ENCODE measurements at regions not wholly inside any gene's neighbourhood (a gene's known extent, or its start where the extent isn't known, plus 50 kb on each side); places are given as distances from the start of the nearest gene placed in this dataset.
"Not testable (repeated sequence)": the region's sequence is repeated elsewhere in the genome, so short reads cannot be mapped to it uniquely, and the experiment has no call there.

DNA sequence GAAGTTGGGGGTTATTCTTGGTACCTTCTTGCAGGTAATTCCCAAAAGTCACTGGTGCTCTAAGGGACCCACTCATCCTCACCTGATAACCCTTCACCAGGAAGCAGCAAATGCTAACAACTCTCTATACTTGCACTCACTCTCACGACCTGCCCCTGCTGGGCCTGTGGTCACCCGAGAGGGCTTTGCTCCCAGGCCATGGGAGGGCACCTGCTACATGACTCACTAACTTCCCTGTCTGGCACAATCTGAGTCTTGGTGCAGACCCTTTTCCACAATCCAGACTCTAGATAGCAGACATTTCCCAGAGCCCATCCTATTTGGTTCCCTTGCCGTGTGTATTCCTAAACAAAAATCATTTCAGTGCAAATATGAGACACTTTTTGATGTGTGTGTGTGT lies 403.8 kb upstream of the FAT1 start:
- Histone ChIP-seq H3K36me3 (replicated peaks) (no peaks in the 10 kb centered on the region), H3K4me1 (no peaks in the 10 kb centered on the region), H3K27me3 (ENCODE audit: low read depth) (no peaks in the 10 kb centered on the region), H3K4me3 (no peak overlapping the region), H3K9me3 (no peaks in the 10 kb centered on the region)
- no peak for DNase-seq (ENCODE audit: low spot score in 2 of 2)
- in situ Hi-C loops (cut with MboI; ENCODE audit: low sequenced_read_pairs): no loop called here

DNA sequence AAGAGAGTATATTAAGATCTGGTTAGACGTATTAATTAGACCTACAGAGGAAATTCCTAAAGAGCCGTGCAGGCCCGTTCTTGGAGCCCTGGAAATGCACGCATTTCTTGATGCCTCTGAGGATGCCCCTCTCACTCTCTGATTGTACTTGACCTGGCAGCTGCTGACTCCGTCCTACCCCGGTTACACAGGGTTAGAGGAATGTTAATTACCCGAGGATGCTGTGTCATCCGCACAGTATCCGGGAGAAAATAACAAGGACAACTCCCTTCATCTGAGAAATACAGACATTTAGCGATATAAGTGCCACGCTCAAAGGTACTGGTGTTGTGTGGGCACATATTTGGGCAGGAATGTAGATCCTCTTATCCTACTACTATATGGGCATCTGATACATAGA lies 404.6 kb upstream of the FAT1 start:
- H3K4me1 ChIP-seq: no peaks in the 10 kb centered on the region
- no peaks in the 10 kb centered on the region for H3K36me3 ChIP-seq (replicated peaks)
- in situ Hi-C loops (cut with MboI; ENCODE audit: low sequenced_read_pairs): no loop called here
- no peaks in the 10 kb centered on the region for H3K27me3 ChIP-seq (ENCODE audit: low read depth)
- no peaks in the 10 kb centered on the region for H3K9me3 ChIP-seq
- no peak overlapping the region for H3K4me3 ChIP-seq
- DNase-seq (ENCODE audit: low spot score in 2 of 2): no peak

DNA sequence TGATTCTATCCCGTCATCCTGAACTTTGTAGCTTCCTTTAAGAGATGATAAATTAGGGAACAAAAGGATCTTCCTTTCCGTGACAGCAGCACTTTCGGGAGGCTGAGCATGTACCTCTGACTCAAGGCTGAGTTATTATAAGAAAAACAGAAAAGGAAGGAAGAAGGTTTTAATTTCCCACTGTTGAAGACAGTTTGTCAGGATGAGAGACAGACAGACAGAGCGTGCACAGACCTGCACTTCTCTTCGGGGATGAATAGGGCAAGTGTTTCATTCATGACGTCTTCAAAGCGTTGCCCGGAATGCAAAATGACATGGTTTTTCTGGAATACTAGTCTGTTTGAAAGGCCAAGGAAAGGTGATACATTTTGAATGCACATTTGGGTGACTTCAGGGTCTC lies 405.3 kb upstream of the FAT1 start:
- in situ Hi-C loops (cut with MboI; ENCODE audit: low sequenced_read_pairs): no loop called here
- H3K27me3 ChIP-seq (ENCODE audit: low read depth): no peaks in the 10 kb centered on the region
- no peaks in the 10 kb centered on the region for H3K9me3 ChIP-seq
- DNase-seq (ENCODE audit: low spot score in 2 of 2): no peak
- H3K4me1 ChIP-seq: no peaks in the 10 kb centered on the region
- H3K4me3 ChIP-seq: no peak overlapping the region
- no peaks in the 10 kb centered on the region for H3K36me3 ChIP-seq (replicated peaks)

DNA sequence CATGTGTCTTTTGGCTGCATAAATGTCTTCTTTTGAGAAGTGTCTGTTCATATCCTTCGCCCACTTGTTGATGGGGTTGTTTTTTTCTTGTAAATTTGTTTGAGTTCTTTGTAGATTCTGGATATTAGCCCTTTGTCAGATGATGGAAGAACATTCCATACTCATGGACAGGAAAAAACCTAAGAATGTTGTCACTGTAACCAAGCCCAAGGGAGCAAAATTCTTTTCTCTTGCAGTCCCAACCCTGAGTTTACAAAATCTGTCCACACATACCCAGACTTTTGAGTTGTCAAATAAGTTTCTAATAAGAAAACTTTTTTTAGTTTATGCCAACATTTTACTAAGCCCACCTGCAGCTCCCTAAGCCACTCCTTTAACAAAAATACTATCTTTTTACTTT lies 408.2 kb upstream of the FAT1 start:
- H3K4me3 ChIP-seq; in situ Hi-C loops (cut with MboI; ENCODE audit: low sequenced_read_pairs); H3K9me3 ChIP-seq; H3K4me1 ChIP-seq; H3K27me3 ChIP-seq (ENCODE audit: low read depth); H3K36me3 ChIP-seq (replicated peaks); DNase-seq (ENCODE audit: low spot score in 2 of 2): not testable (repeated sequence)

DNA sequence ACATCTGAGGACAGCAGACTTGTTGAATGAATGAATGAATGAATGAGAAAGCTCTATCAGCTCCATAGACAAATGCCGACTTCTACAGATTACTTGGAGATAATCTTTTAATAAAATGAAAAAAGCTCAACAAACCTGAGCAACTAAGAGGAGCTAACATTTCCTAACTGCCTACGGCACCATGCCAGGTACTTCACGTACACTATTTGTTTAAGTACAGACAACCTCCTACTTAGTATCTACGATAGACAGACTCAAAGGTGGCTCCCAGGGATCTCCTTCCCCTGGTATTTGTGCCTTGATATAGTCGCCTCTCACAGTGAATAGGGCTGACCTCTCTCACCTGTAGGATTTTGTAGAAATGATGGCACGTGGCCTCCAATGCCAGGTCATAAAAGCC lies 412.2 kb upstream of the FAT1 start:
- in situ Hi-C loops (cut with MboI; ENCODE audit: low sequenced_read_pairs): no loop called here
- Histone ChIP-seq H3K4me1 (no peaks in the 10 kb centered on the region), H3K9me3 (no peaks in the 10 kb centered on the region), H3K27me3 (ENCODE audit: low read depth) (no peaks in the 10 kb centered on the region), H3K36me3 (replicated peaks) (no peaks in the 10 kb centered on the region), H3K4me3 (no peak overlapping the region)
- DNase-seq (ENCODE audit: low spot score in 2 of 2): no peak

DNA sequence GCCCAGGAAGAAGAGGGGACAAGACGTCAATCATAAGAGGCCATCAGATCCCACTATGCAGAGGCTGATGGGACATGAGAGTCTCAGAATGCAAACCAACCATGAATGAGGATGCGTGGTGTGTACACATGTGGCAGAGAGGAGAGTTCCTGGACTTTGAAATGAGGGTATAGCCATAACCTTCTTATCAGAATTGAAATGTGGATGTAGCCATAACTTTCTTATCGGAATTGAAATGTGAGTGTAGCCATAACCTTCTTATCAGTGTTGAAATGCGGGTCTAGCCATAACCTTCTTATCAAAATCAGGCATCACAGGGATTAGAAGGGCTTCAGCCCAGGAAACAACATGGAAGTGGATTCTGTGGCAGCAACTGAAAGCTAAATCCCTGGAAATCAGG lies 415.5 kb upstream of the FAT1 start:
- Histone ChIP-seq H3K9me3 (no peaks in the 10 kb centered on the region), H3K4me1 (no peaks in the 10 kb centered on the region), H3K36me3 (replicated peaks) (no peaks in the 10 kb centered on the region), H3K4me3 (no peak overlapping the region), H3K27me3 (ENCODE audit: low read depth) (no peaks in the 10 kb centered on the region)
- in situ Hi-C loops (cut with MboI; ENCODE audit: low sequenced_read_pairs): no loop called here
- no peak for DNase-seq (ENCODE audit: low spot score in 2 of 2)

DNA sequence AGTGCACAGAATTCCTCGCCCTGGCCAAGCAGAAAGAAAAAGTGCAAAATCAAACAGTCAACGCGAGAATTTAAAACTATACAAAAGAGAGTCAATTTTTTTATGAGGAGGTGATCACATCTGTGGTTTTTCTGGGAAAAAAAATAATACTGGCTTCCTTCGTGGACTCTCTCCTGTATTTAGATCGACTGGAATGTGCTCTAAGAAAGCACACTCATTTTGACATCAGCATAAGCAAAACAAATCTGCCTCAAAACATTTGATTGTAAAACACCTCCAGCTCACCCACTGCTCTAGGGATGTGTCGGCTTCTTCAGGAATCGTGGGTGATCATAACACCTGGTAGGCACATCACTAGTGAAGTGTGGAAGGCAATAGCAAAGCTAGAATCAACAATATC lies 417.4 kb upstream of the FAT1 start:
- no peaks in the 10 kb centered on the region for H3K36me3 ChIP-seq (replicated peaks)
- no peaks in the 10 kb centered on the region for H3K9me3 ChIP-seq
- H3K27me3 ChIP-seq (ENCODE audit: low read depth): no peaks in the 10 kb centered on the region
- H3K4me1 ChIP-seq: no peaks in the 10 kb centered on the region
- H3K4me3 ChIP-seq: no peak overlapping the region
- no peak for DNase-seq (ENCODE audit: low spot score in 2 of 2)
- in situ Hi-C loops (cut with MboI; ENCODE audit: low sequenced_read_pairs): no loop called here

DNA sequence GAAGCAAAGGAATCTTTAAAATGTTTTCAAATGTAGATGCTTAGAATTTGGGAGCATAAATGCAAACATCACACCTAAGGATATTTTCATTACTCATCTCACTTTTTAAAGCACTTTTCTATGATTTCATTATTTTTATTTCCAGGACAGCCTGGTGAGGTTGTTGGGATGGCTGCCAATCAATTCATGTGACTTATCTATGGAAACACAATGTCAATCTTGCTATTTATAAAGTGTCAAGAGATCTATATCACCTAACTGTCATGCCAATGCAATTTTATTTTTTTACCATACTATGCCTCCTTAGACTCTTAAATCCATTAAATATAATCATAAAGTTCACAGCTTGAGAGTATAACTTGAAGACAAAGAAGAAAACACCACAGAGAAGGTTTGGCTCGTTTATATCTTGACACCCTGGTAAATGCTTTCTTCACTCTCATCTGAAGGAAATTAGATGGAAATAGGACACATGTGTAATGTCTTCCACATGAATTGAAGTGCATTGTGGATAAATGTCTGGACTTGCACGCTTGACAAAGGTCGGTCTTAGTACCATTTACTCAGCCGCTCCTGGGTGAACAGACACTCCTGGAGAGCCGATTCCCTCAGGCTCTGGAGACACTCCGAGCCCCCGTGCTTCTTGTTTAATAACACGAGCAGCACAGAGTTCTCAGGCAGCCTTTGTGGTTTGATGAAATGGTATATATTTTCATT lies 425.7 kb upstream of the FAT1 start:
- H3K4me3 ChIP-seq: no peak overlapping the region
- no peaks in the 10 kb centered on the region for H3K36me3 ChIP-seq (replicated peaks)
- H3K4me1 ChIP-seq: no peaks in the 10 kb centered on the region
- H3K27me3 ChIP-seq (ENCODE audit: low read depth): no peaks in the 10 kb centered on the region
- H3K9me3 ChIP-seq: no peaks in the 10 kb centered on the region
- DNase-seq (ENCODE audit: low spot score in 2 of 2): no peak
- in situ Hi-C loops (cut with MboI; ENCODE audit: low sequenced_read_pairs): no loop called here

DNA sequence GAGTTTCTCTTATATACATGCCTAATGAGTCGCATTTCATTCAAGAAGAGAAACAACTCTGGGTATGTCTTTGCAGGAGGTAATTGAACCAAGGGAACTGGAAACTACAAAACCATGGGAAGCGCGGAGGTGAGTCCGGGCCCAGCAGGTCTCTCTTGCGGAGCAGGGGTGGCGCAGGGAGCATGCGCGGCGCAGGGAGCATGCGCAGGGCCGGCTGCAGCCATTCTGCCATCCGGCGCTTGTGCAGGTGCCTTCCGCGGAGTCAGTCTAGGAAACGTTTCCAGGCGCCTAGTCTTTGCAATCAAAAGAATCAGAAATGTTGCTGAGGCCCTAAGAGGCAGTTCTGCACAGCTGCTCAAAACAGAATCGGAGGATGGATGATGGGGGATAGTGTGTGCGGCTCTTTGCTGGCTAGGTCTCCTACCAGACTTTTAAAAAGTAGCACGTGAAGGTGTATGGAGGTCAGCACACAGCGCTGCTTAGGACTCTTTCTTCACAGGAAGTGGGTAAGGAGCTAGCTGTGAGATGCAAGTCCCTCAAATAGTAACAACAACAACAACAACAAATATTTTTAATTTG lies 433.8 kb upstream of the FAT1 start:
- Histone ChIP-seq H3K27me3 (ENCODE audit: low read depth) (no peaks in the 10 kb centered on the region), H3K36me3 (replicated peaks) (no peaks in the 10 kb centered on the region), H3K4me3 (no peak overlapping the region), H3K4me1 (no peaks in the 10 kb centered on the region), H3K9me3 (no peaks in the 10 kb centered on the region)
- no peak for DNase-seq (ENCODE audit: low spot score in 2 of 2)
- in situ Hi-C loops (cut with MboI; ENCODE audit: low sequenced_read_pairs): no loop called here

DNA sequence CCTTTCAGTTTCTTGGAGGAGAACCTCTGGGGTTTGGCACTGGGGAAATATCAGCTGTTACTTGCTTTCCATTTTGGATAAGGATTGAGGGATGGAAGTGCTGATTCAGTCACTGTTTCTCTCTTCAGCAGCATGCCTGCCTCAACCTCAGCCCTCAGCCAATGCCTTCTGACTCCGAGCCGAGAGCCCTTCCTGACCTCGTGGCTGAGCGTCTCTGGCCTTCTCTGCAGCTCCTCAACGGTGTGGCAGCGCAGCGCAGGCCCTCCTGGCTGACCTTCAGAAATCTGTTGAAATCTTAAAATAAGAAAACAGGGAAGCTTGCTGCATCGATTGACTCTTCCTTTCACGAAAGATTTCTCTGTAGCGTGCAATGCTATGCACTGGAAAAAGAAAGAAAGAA lies 434.3 kb upstream of the FAT1 start:
- Histone ChIP-seq H3K27me3 (ENCODE audit: low read depth) (no peaks in the 10 kb centered on the region), H3K36me3 (replicated peaks) (no peaks in the 10 kb centered on the region), H3K4me3 (no peak overlapping the region), H3K9me3 (no peaks in the 10 kb centered on the region), H3K4me1 (no peaks in the 10 kb centered on the region)
- DNase-seq (ENCODE audit: low spot score in 2 of 2): no peak
- in situ Hi-C loops (cut with MboI; ENCODE audit: low sequenced_read_pairs): no loop called here

DNA sequence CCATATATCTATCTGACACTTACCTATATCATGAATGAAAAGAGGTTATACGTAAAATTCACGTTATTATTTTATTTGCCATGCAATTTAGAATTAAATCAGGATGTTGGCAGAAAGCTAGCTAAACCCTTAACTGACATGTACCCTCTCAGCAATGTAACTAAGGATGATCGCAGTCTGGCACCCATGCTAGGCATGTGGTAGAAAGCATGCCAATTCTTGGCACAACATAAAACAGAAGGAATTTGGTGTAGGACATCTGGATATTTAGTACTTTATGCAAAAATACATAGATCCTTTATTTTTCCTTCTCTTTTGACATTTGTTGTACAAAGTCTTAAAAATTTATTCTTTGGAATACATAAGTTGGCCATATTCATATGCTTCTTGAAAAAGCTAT lies 436.8 kb upstream of the FAT1 start:
- Histone ChIP-seq H3K4me3 (no peak overlapping the region), H3K36me3 (replicated peaks) (no peaks in the 10 kb centered on the region), H3K4me1 (no peaks in the 10 kb centered on the region), H3K9me3 (no peaks in the 10 kb centered on the region), H3K27me3 (ENCODE audit: low read depth) (no peaks in the 10 kb centered on the region)
- no peak for DNase-seq (ENCODE audit: low spot score in 2 of 2)
- in situ Hi-C loops (cut with MboI; ENCODE audit: low sequenced_read_pairs): no loop called here

DNA sequence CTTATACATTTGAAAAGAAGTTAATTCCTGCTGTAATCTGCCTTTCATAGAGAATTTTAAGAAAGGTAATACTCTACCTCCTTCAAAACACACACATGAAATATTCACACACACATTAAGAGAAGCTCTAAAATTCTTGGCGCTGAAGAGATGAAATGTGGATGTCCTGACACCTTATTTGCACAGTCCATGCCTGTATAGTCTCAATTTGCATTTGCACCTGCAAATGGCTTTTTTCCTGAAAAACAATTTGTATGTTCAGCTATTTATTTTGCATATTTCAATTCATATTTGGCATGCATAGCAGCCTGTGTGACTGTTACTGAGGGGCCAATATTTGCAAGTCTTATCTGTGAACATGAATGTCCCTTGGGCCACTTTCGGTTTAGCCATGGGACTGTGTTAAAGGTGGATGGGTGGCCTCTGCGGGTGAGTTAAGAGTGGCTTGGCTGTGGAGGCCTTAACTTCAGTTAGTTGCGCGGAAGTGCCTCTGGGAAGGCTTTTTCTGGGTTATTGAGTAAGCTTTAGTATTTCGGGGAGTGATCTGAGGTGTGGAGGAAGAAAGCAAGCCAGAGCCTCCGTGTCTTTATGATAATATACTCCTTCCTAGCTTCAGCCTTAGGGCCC lies 443.3 kb upstream of the FAT1 start:
- DNase-seq (ENCODE audit: low spot score in 2 of 2): no peak
- H3K27me3 ChIP-seq (ENCODE audit: low read depth): no peaks in the 10 kb centered on the region
- H3K4me1 ChIP-seq: no peaks in the 10 kb centered on the region
- H3K9me3 ChIP-seq: no peaks in the 10 kb centered on the region
- H3K4me3 ChIP-seq: no peak overlapping the region
- no peaks in the 10 kb centered on the region for H3K36me3 ChIP-seq (replicated peaks)
- in situ Hi-C loops (cut with MboI; ENCODE audit: low sequenced_read_pairs): no loop called here

DNA sequence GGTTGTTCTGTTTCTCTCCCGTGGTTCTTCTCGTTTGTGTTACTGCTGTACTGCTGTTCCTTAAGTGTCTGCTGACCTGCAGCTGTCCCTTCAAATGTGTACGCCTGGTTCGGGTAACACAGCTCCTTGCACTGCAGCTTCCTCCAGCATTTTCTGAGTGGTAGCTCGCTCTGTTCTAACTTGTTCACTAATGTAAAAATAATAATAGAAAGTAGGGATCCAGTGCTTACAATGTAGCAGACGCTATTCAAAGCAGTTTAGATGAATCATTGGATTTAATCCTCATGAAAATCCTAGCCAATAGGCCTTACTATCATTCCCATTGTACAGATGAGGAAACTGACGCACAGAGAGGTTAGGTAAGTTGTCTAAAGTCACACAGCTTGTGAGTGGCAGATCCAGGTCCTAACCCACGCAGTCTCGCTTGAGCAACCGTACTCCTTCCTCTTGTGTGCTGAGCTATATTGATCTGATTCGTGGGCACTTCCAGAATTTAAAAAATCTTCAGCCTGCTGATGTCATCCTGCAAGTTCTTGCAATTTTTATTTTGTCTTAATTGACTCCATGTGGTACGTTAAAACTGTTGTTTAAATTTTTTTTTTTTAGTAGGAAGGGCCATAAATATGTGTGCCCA lies 448.2 kb upstream of the FAT1 start:
- Histone ChIP-seq H3K4me1 (no peaks in the 10 kb centered on the region), H3K36me3 (replicated peaks) (no peaks in the 10 kb centered on the region), H3K9me3 (no peaks in the 10 kb centered on the region), H3K27me3 (ENCODE audit: low read depth) (no peaks in the 10 kb centered on the region), H3K4me3 (no peak overlapping the region)
- DNase-seq (ENCODE audit: low spot score in 2 of 2): no peak
- in situ Hi-C loops (cut with MboI; ENCODE audit: low sequenced_read_pairs): no loop called here

DNA sequence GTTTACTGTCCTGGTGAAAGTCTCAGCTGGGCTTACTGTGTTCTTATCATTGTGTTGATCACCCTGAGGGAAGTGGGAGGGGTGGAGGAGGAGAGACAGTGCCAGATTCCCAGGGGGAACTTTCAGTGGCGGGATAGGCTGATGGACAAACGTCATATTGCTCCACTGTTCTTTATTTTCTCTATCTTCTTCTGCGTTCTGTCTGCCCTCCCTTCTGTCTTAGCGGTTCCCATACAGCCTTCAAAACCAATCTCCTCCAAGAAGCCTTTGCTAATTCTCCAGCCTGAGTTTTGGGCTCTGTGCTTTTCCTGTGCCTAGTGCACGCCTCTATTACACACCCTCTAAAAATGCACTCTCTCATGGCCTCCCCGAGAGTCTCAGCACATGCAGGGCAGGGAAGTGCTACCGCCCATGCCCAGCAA lies 448.7 kb upstream of the FAT1 start:
- no peaks in the 10 kb centered on the region for H3K27me3 ChIP-seq (ENCODE audit: low read depth)
- DNase-seq (ENCODE audit: low spot score in 2 of 2): no peak
- in situ Hi-C loops (cut with MboI; ENCODE audit: low sequenced_read_pairs): no loop called here
- H3K9me3 ChIP-seq: no peaks in the 10 kb centered on the region
- H3K4me3 ChIP-seq: no peak overlapping the region
- H3K36me3 ChIP-seq (replicated peaks): no peaks in the 10 kb centered on the region
- H3K4me1 ChIP-seq: no peaks in the 10 kb centered on the region
